K562 (cell line): ENCODE measurements at regions not wholly inside any gene's neighbourhood (a gene's known extent, or its start where the extent isn't known, plus 50 kb on each side); places are given as distances from the start of the nearest gene placed in this dataset.
"Not testable (repeated sequence)": the region's sequence is repeated elsewhere in the genome, so short reads cannot be mapped to it uniquely, and the experiment has no call there.

Experiments used
- ATAC-seq: fragments of 200-7000 bp; cut with Tn5 transposase; 3 replicates; pipeline ENCODE4 v1.9.1; 2020; ENCODE audit warnings: moderate library complexity
- BruUV-seq: library from RNA; stranded (reverse); fragments of 400-500 nt; replicated peaks from 2 replicates; lab custom pipeline; 2021; lab: Mats Ljungman, UMichigan
- CTCF ChIA-PET: fragments of 300-600 bp; formaldehyde crosslinking; extraction: SDS; loops from one replicate; lab custom pipeline; 2021; ENCODE audit warnings: low intra/inter-chr PET ratio; lab: Yijun Ruan, JAX
- POLR2A ChIA-PET: fragments of 300-600, 350-650 bp; sonication (Branson Sonifier 250); formaldehyde crosslinking; extraction: SDS; loops from one replicate; lab custom pipeline; 2021; ENCODE audit warnings: antibody characterized with exemption, inconsistent platforms; lab: Yijun Ruan, JAX
- DNase-seq, 4 experiments: peaks; one replicate each; pipeline versions ENCODE4 v3.0.0 to v3.0.0-alpha.2; 2011 to 2018; ENCODE audit warnings: low spot score in 3 of 4, mixed read lengths in 3 of 4; ENCODE audit errors: extremely low read depth in 1 of 4
- FAIRE-seq: peaks from 2 replicates; lab custom pipeline; 2011; peaks lifted over from hg19 to GRCh38; lab: Jason Lieb, UNC
- H2AFZ ChIP-seq: 2 replicates; pipeline ENCODE4 v1.6.0; 2011; ENCODE audit warnings: low read depth, low read length, control low read depth, inconsistent platforms
- H3K27ac ChIP-seq: fragments of 200-600 bp; 3 replicates; pipeline ENCODE4 v1.8.0; 2011; ENCODE audit warnings: low read depth, mild to moderate bottlenecking, control low read depth, inconsistent platforms, low read length, moderate library complexity, mixed read lengths; ENCODE audit errors: extremely low read depth
- H3K27me3 ChIP-seq, 2 experiments: fragments of 300-600 bp in 1 of 2; 2 replicates in 1 of 2; 3 replicates in 1 of 2; pipeline versions ENCODE4 v1.6.0 to v1.8.0; 2011; ENCODE audit warnings: inconsistent platforms in 2 of 2, low read length in 2 of 2, mild to moderate bottlenecking in 1 of 2, mixed read lengths in 1 of 2, moderate library complexity in 1 of 2; ENCODE audit not compliant: control insufficient read depth in 2 of 2, insufficient read depth in 2 of 2
- H3K36me3 ChIP-seq: fragments of 300-600 bp; 3 replicates; pipeline ENCODE4 v1.8.0; 2011; ENCODE audit warnings: mild to moderate bottlenecking, low read length, inconsistent platforms; ENCODE audit not compliant: control insufficient read depth, insufficient read depth
- H3K4me1 ChIP-seq, 2 experiments: fragments of 200-600 bp in 1 of 2; replicated peaks in 1 of 2; 2 replicates in 1 of 2; 3 replicates in 1 of 2; pipeline versions ENCODE4 v1.5.1 to v1.8.0; 2011; ENCODE audit warnings: inconsistent platforms in 2 of 2, low read length in 2 of 2, mild to moderate bottlenecking in 1 of 2, mixed read lengths in 1 of 2, moderate library complexity in 1 of 2; ENCODE audit not compliant: control insufficient read depth in 2 of 2, insufficient read depth in 2 of 2
- H3K4me2 ChIP-seq: 2 replicates; pipeline ENCODE4 v1.6.1; 2011; ENCODE audit warnings: low read length, control low read depth, inconsistent platforms, mixed read lengths; ENCODE audit not compliant: insufficient read depth
- H3K4me3 ChIP-seq: fragments of 200-600 bp; sonication (generic), shearing (Covaris generic); 2 replicates; pipeline ENCODE4 v1.5.1; 2016; ENCODE audit warnings: control low read depth, inconsistent platforms
- H3K79me2 ChIP-seq: fragments of 200-600 bp; 3 replicates; pipeline ENCODE4 v1.8.0; 2011; ENCODE audit warnings: low read length, inconsistent platforms; ENCODE audit not compliant: control insufficient read depth, insufficient read depth
- H3K9ac ChIP-seq, 2 experiments: 2 replicates each; pipeline versions ENCODE4 v1.6.0 to v1.6.1; 2011; ENCODE audit warnings: low read depth in 2 of 2, low read length in 2 of 2, control low read depth in 1 of 2, inconsistent platforms in 1 of 2, mild to moderate bottlenecking in 1 of 2, mixed read lengths in 1 of 2; ENCODE audit not compliant: insufficient read depth in 1 of 2
- H3K9me1 ChIP-seq: one replicate; pipeline ENCODE4 v1.6.0; 2011; ENCODE audit warnings: inconsistent platforms, mild to moderate bottlenecking, low read length, moderate library complexity; ENCODE audit not compliant: control insufficient read depth, insufficient read depth
- H3K9me3 ChIP-seq: replicated peaks from 2 replicates; pipeline ENCODE4 v1.5.1; 2011; ENCODE audit warnings: low read depth, low read length, inconsistent platforms; ENCODE audit not compliant: control insufficient read depth, insufficient read depth
- H4K20me1 ChIP-seq: replicated peaks from 2 replicates; pipeline ENCODE4 v1.6.1; 2011; ENCODE audit warnings: low read length, inconsistent platforms, mixed read lengths; ENCODE audit not compliant: control insufficient read depth, insufficient read depth
- ARHGAP35 ChIP-seq: fragments of 450-650 bp; IDR thresholded peaks from 2 replicates; pipeline ENCODE4 v1.6.1; 2018; ENCODE audit not compliant: partially characterized antibody
- DIDO1 ChIP-seq: fragments of 450-650 bp; IDR thresholded peaks from 2 replicates; pipeline ENCODE4 v1.6.1; 2016; ENCODE audit warnings: low read depth, missing biosample characterization, missing genetic modification characterization
- NFIC ChIP-seq: fragments of 450-650 bp; IDR thresholded peaks from 2 replicates; pipeline ENCODE4 v1.6.1; 2017; ENCODE audit warnings: mild to moderate bottlenecking, inconsistent platforms
- NR2C2 ChIP-seq, 2 experiments: fragments of 200-800 bp in 1 of 2; sonication (Bioruptor generic) in 1 of 2; sonication (generic) in 1 of 2; formaldehyde crosslinking in 1 of 2; IDR thresholded peaks; 2 replicates each; pipeline versions ENCODE4 v1.6.1 to v1.8.0; 2016 to 2022; ENCODE audit warnings: mild to moderate bottlenecking in 1 of 2, missing compliant biosample characterization in 1 of 2, missing genetic modification characterization in 1 of 2, missing genetic modification reagents in 1 of 2
- NR2F6 ChIP-seq: fragments of 450-650 bp; formaldehyde crosslinking; IDR thresholded peaks from 2 replicates; pipeline ENCODE4 v1.4.0; 2020; ENCODE audit warnings: mild to moderate bottlenecking
- SIN3A ChIP-seq, 2 experiments: fragments of 150-350 bp in 1 of 2; IDR thresholded peaks; 2 replicates each; pipeline ENCODE4 v1.6.1; 2011 to 2016; ENCODE audit warnings: borderline replicate concordance in 2 of 2, low read depth in 2 of 2, low read length in 2 of 2, mild to moderate bottlenecking in 2 of 2, moderate library complexity in 2 of 2; ENCODE audit not compliant: control insufficient read depth in 1 of 2
- SIN3B ChIP-seq: fragments of 450-650 bp; IDR thresholded peaks from 2 replicates; pipeline ENCODE4 v1.6.1; 2017; ENCODE audit warnings: low read depth, mild to moderate bottlenecking, moderate library complexity
- SMARCA4 ChIP-seq: fragments of 450-650 bp; IDR thresholded peaks from 2 replicates; pipeline ENCODE4 v1.6.1; 2016
- SRSF1 ChIP-seq: fragments of 200-400 bp; formaldehyde crosslinking; IDR thresholded peaks from 2 replicates; pipeline ENCODE4 v1.6.1; 2017; ENCODE audit warnings: mild to moderate bottlenecking, low read depth, low read length, moderate library complexity
- STAT5B ChIP-seq: fragments of 250-450 bp; sonication (Bioruptor Pico); IDR thresholded peaks from 2 replicates; pipeline ENCODE4 v1.8.0; 2021; ENCODE audit warnings: mild to moderate bottlenecking, inconsistent platforms
- U2AF1 ChIP-seq: fragments of 200-400 bp; formaldehyde crosslinking; optimal IDR thresholded peaks from 2 replicates; pipeline ENCODE3; 2017; ENCODE audit warnings: mild to moderate bottlenecking, low read depth, low read length, moderate library complexity
- ZBTB12 ChIP-seq: fragments of 250-450 bp; sonication (Bioruptor Pico); IDR thresholded peaks from 2 replicates; pipeline ENCODE4 v1.4.0; 2020
- ZFPM2 ChIP-seq: fragments of 250-450 bp; sonication (Bioruptor Pico); IDR thresholded peaks from 2 replicates; pipeline ENCODE4 v1.5.1; 2022; ENCODE audit warnings: mild to moderate bottlenecking
- ZFX ChIP-seq: sonication (generic); formaldehyde crosslinking; IDR thresholded peaks from 2 replicates; pipeline ENCODE4 v1.8.0; 2022; ENCODE audit warnings: mild to moderate bottlenecking, missing genetic modification reagents, moderate library complexity
- ZNF253 ChIP-seq: fragments of 250-450 bp; sonication (Bioruptor Pico); conservative IDR thresholded peaks from 2 replicates; pipeline ENCODE4 v1.6.1; 2021; ENCODE audit warnings: mild to moderate bottlenecking
- ZNF384 ChIP-seq: IDR thresholded peaks from 2 replicates; pipeline ENCODE4 v1.6.1; 2012; ENCODE audit warnings: low read depth, low read length, improper control_type of control experiment
- whole genome bisulfite sequencing: fragments of 100-300 bp; shearing (Covaris generic); methylation state at CpG from one replicate; pipeline ENCODE4 v1.1.6; 2016; ENCODE audit warnings: low coverage, mixed read lengths; ENCODE audit not compliant: insufficient coverage; ENCODE audit errors: missing lambda C conversion rate; 5-methylcytosine and 5-hydroxymethylcytosine counted together
- in situ Hi-C: fragments of 300-500 bp; cut with MboI; formaldehyde crosslinking; loops from 4 replicates; pipeline ENCODE4 v1.15.0; 2018; ENCODE audit warnings: inconsistent platforms, mixed read lengths
- intact Hi-C: fragments of 100-400 bp; cut with micrococcal nuclease; formaldehyde crosslinking; loops from 2 replicates; pipeline ENCODE4 v1.14.2; 2022

GRCh38 chr13:63249411-63250187 is 1834.0 kb upstream of the PCDH20 start:
- in situ Hi-C loops = no loop called here
- Histone ChIP-seq H3K4me1 (no peaks in the 10 kb centered on the region), H3K36me3 (no peaks in the 10 kb centered on the region), H3K9ac (no peak overlapping the region), H2AFZ (no peak overlapping the region), H3K4me2 (no peak overlapping the region), H3K9me3 (no peaks in the 10 kb centered on the region), H3K27me3 (no peaks in the 10 kb centered on the region), H4K20me1 (no peaks in the 10 kb centered on the region), H3K4me3 (no peak overlapping the region), H3K9me1 (no peaks in the 10 kb centered on the region), H3K27ac (no peak overlapping the region), H3K79me2 (no peaks in the 10 kb centered on the region)
- ATAC-seq (no peak), FAIRE-seq (no peak), DNase-seq (no peak)
- ChIA-PET CTCF (no interaction called here), POLR2A (no interaction called here)
- intact Hi-C loops = no loop called here
- no peak for TF ChIP-seq ARHGAP35
- TF ChIP-seq ZBTB12 (CRISPR knock-in tag) = no peak
- no peak for TF ChIP-seq STAT5B (CRISPR knock-in tag)
- TF ChIP-seq ZNF253 (CRISPR knock-in tag) = no peak
- TF ChIP-seq NFIC = no peak
- TF ChIP-seq ZNF384 = no peak
- TF ChIP-seq DIDO1 (tag) = no peak
- no peak for TF ChIP-seq U2AF1
- no peak for TF ChIP-seq NR2F6 (CRISPR knock-in tag)
- no peak for TF ChIP-seq ZFX
- no peak for TF ChIP-seq ZFPM2 (CRISPR knock-in tag)
- no peak for TF ChIP-seq NR2C2 (CRISPR knock-in tag; IDR thresholded peaks at IDR 0.05)
- no peak for TF ChIP-seq NR2C2 (tag; IDR thresholded peaks at IDR 0.05)
- TF ChIP-seq SRSF1 = no peak
- TF ChIP-seq SIN3B = no peak
- TF ChIP-seq SMARCA4 = no peak
- TF ChIP-seq SIN3A (IDR thresholded peaks at IDR 0.05; ENCODE audit: borderline replicate concordance in 2 of 2, control insufficient read depth in 1 of 2, low read depth in 2 of 2, low read length in 2 of 2) = no peak
- BruUV-seq = no TSS peak
- 11% methylated on average over 8 of the region's 9 CpGs for WGBS

- H3K4me3 ChIP-seq, BruUV-seq, H2AFZ ChIP-seq, H3K27ac ChIP-seq, ATAC-seq, H3K27me3 ChIP-seq, H3K9me1 ChIP-seq, intact Hi-C loops, DNase-seq, H3K4me1 ChIP-seq, H3K79me2 ChIP-seq, H3K36me3 ChIP-seq, H4K20me1 ChIP-seq, H3K9ac ChIP-seq, FAIRE-seq, H3K9me3 ChIP-seq, in situ Hi-C loops, H3K4me2 ChIP-seq, CTCF ChIA-PET, POLR2A ChIA-PET: not testable (repeated sequence)
- 1% methylated on average over 10 of the region's 15 CpGs for WGBS
These were observed 1821.2 kb upstream of the PCDH20 start for GRCh38 chr13:63236667-63237396.
